Islet precursor cell (in vitro differentiated cells): ENCODE measurements at regions not wholly inside any gene's neighbourhood (a gene's known extent, or its start where the extent isn't known, plus 50 kb on each side); places are given as distances from the start of the nearest gene placed in this dataset.

Experiments used
- DNase-seq: peaks from one replicate; pipeline ENCODE4 v3.0.0-alpha.2; 2018

DNA sequence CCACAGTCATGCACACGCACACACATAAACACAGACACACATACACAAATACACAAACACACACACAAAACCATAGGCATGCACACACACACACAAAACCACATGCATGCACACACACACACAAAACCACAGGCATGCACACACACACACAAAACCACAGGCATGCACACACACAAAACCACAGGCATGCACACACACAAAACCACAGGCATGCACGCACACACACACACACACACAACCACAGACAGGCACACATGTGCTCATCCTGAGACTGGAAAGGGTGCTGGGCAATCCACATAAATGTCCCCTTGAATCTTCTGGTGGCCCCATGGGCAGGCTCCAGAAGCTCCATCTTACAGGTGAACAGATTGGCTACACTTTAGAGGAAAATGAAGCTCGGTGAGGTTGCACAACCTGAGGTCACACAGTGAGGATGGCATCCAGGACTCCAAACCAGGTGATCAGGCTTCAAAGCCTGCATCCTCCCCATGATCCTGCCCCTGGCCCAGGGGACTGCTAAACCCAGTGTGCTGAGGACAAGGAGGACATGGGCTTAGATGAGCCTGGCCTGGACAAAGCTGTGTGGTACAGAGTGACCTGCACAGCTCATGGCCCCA is 144.8 kb downstream of the GADD45G start:
- peak; percentile 69 for DNase-seq

GRCh38 chr9:89750117-89750791 is 145.4 kb downstream of the GADD45G start:
- DNase-seq: peak; percentile 64

GRCh38 chr9:89751079-89751825 is 146.4 kb downstream of the GADD45G start:
- DNase-seq: no peak

DNA sequence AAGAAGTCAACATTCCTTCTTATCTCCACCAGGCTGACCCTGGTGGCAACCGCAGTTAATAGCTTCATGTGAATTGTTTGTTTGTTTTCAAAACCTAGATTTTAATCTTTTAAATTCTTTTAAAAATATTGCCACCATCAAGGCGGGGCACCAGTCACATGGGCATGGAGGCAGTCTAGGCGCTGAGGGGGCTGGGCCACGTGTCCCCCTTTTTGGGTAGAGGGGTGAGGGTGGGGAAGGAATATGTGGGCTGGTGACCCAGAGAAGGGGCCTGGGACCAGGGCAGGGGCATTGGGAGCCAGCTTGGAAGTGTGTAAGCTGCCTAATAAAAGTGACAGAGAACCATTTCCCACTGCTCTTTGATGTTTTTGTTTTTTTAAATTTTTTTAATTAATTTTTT is 147.3 kb downstream of the GADD45G start:
- no peak for DNase-seq

DNA sequence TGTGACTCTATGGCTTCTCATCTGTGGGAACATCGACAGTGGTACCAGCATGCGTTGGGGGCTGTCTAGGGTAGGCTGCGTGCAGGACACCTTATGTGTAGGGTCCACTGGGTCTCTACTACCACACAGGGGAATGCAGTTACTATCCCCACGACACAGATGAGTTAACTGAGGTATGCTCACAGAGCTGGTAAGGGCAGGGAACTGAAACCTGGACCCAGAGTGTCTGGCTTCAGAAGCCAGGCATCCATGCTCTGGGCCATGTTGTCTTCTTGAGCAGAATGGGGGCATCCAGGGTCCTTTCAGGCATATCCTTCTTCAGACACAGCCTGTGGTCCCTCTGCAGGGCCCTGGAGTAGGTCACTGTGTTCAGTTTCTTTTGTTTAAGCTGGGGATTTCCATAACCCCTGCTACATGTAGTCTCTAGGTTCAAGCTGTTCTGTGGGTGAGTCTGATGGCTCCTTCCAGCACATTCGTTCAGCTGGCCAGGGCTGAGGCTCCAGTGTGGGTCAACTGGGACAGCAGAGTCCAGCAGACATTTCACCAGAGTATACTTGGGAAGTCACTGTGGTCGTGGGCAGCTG is 148.8 kb downstream of the GADD45G start:
- DNase-seq: no peak

- DNase-seq: no peak
Observed at GRCh38 chr9:89754193-89754592, 149.4 kb downstream of the GADD45G start.

GRCh38 chr9:89755821-89756220 is 151.0 kb downstream of the GADD45G start:
- DNase-seq: no peak

GRCh38 chr9:89756891-89757537 is 152.2 kb downstream of the GADD45G start:
- DNase-seq: no peak

- DNase-seq: no peak
Observed at GRCh38 chr9:89757776-89758528, 153.1 kb downstream of the GADD45G start.

DNA sequence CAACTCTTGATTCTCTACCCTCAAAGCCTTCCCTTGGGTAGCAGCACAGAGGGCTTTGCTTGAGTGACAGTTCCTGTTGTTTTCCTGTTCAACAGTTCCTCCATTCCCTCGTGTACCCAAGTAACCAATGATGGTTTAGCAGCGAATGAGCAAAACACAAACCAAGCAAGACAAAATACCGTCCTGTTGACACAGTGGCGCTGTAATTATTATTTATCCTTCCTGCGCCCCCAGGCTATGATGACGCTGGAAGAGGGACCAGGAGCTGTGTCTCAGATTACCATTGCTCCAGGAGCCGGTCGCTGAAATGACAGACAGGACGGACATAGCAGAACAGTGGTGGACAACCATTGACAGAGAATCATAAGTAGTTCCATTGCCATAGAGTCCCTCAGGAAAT is 154.8 kb downstream of the GADD45G start:
- DNase-seq: peak; percentile 88

- no peak for DNase-seq
Observed at GRCh38 chr9:89760123-89760522, 155.3 kb downstream of the GADD45G start.

DNA sequence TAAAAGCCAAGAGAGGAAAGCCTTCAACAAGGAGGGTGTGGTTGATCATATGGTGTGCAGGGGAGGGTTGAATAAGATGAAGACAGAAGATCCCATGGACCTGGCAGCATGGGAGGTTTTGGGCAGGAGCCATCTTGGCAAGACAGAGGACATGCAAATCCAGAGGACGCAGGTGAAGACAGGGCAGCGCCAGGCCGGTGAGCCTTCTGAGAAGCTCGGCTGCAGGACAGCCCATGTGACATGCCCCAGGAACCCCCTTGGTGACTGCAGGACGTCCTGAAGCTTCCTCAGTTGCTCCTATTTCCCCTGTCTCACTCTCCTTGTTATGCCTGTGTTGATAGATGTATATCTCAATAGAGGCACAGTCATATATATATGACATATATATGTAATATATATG is 159.4 kb downstream of the GADD45G start:
- peak; percentile 25 for DNase-seq

GRCh38 chr9:89765211-89765946 is 160.6 kb downstream of the GADD45G start:
- DNase-seq: peak; percentile 43

DNA sequence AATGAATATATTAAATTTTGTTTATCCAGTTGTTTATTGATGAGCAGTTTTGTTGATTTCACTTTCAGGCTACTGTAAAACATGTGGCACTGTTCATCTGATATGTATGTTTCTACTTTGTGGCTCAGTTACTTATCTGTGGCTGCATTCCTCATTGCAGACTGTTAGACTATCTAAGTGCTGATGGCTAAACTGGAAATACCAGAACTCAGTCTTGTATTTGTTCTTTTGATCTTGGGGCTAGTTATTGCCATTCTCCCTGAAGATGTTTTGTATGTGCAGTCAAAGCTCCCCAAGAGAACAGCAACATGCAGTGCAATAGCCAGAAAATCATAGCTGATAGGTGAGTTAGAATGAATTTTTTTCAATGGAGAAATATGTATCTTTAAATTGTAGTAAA is 162.2 kb downstream of the GADD45G start:
- peak; percentile 12 for DNase-seq

- DNase-seq: no peak
Observed at GRCh38 chr9:89768051-89768450, 163.2 kb downstream of the GADD45G start.

DNA sequence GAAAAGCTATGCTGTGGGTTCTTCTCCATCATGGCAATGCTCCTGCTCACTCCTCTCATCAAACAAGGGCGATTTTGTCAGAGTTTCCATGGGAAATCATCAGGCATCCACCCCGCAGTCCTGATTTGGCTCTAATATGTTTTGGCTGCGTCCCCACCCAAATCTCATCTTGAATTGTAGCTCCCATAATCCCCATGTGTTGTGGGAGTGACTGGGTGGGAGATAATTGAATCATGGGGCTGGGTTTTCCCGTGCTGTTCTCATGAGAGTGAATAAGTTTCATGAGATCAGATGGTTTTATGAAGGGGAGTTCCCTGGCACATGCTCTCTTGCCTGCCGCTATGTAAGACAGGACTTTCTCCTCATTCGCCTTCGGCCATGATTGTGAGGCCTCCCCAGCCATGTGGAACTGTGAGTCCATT is 163.8 kb downstream of the GADD45G start:
- peak; percentile 15 for DNase-seq

DNA sequence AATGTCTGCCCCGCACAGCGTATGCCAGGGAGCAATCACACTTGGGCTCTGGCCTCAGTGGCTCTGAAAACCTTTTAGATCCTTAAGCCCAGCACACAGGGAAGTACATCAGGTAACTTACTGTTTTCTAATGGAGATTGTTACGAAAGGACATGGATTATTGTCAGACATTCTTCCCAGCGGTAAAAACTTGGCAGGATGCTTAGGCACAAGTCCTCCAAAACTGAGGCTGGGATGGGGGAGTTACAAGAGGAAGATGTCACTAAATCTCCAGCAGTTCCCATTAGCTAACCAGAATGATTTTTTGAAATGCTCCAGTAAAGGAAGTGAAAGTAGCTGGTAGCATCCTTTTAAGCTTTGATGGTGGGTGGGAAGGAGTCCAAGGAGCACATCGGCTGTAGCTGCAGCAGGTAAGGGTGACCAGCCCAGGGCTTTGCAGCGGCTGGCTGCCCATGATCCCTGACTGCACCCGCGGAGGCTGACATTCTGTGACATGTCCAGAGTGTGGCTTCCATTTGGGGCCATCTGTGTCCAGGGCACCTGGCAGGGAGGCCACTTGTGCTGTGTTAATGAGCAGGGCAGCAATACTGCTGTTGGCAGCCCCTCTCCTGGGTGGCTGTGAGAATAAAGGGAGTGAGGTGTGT is 165.8 kb downstream of the GADD45G start:
- DNase-seq: no peak

DNA sequence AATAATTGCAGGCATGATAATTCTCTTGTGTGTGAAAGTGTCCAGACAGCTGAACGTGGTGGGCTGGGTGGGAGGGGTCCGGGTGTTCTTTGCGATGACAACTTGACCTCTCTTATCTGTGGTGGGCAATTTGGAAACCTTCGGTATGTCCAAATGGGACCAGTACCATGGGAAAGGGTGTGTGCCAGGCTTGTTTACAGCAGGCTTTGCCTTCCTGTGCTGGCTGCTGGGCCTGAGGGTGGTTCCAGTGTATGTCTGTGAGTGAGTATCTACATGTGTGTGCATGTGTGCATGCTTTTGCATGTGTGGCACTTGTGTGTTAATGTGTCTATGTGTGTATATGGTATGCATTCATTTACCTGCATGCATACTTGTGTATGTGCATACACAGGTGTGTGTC is 166.4 kb downstream of the GADD45G start:
- DNase-seq: no peak

- DNase-seq: no peak
Observed at GRCh38 chr9:89773170-89773569, 168.4 kb downstream of the GADD45G start.

DNA sequence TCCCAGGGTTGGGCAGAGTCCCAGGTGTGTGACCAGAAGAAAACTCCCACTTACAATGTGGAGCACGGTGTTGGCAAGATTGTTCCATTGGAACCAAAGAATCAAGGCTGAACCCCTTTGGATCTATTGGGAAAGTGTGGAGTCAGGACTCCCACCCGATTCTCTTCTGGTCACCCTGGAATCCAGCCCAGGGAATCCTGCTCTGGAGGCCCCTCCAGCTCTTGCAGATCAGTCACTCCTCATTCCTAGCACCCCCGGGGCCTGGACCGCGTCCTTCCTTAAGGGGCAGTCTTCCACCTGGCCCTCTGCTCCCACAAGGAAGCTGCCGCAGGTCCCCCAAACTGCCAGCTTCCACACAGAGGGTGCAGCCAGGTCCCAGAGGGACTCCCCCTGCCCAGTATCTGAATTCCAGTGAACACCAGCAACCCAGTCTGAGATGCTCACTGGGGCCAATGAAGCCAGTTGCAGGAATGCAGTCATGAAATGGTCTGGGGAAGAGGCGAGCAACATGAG is 170.1 kb downstream of the GADD45G start:
- peak; percentile 32 for DNase-seq

DNA sequence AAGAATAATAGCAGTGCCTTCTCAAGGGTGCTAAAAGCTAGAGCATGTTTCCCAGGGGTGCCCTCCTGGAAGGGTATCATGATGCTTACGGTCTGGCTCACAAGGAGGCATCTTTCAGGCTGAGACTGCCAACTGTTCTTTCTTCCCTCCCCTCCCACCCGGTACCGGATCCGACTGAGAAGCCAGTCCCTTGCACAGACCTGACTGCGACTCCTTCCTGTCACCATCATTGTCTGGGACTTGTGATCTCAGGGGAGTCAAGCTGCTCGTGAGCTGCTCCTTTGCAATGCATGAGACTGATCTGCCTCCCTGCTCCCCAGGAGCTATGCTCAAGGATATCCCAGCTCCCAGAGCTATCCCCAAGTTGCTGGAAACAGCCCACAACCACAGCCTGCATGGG is 170.8 kb downstream of the GADD45G start:
- DNase-seq: no peak
